K562 (cell line): ENCODE measurements at regions not wholly inside any gene's neighbourhood (a gene's known extent, or its start where the extent isn't known, plus 50 kb on each side); places are given as distances from the start of the nearest gene placed in this dataset.

ENCODE experiments used
- ATAC-seq: fragments of 200-7000 bp; cut with Tn5 transposase; 3 replicates; pipeline ENCODE4 v1.9.1; 2020; ENCODE audit warnings: moderate library complexity
- BruUV-seq: library from RNA; stranded (reverse); fragments of 400-500 nt; replicated peaks from 2 replicates; lab custom pipeline; 2021; lab: Mats Ljungman, UMichigan
- CTCF ChIA-PET: fragments of 300-600 bp; formaldehyde crosslinking; extraction: SDS; loops from one replicate; lab custom pipeline; 2021; ENCODE audit warnings: low intra/inter-chr PET ratio; lab: Yijun Ruan, JAX
- POLR2A ChIA-PET: fragments of 300-600, 350-650 bp; sonication (Branson Sonifier 250); formaldehyde crosslinking; extraction: SDS; loops from one replicate; lab custom pipeline; 2021; ENCODE audit warnings: antibody characterized with exemption, inconsistent platforms; lab: Yijun Ruan, JAX
- DNase-seq, 4 experiments: peaks; one replicate each; pipeline versions ENCODE4 v3.0.0 to v3.0.0-alpha.2; 2011 to 2018; ENCODE audit warnings: low spot score in 3 of 4, mixed read lengths in 3 of 4; ENCODE audit errors: extremely low read depth in 1 of 4
- FAIRE-seq: peaks from 2 replicates; lab custom pipeline; 2011; peaks lifted over from hg19 to GRCh38; lab: Jason Lieb, UNC
- H2AFZ ChIP-seq: 2 replicates; pipeline ENCODE4 v1.6.0; 2011; ENCODE audit warnings: low read depth, low read length, control low read depth, inconsistent platforms
- H3K27ac ChIP-seq: fragments of 200-600 bp; 3 replicates; pipeline ENCODE4 v1.8.0; 2011; ENCODE audit warnings: low read depth, mild to moderate bottlenecking, control low read depth, inconsistent platforms, low read length, moderate library complexity, mixed read lengths; ENCODE audit errors: extremely low read depth
- H3K27me3 ChIP-seq, 2 experiments: fragments of 300-600 bp in 1 of 2; 2 replicates in 1 of 2; 3 replicates in 1 of 2; pipeline versions ENCODE4 v1.6.0 to v1.8.0; 2011; ENCODE audit warnings: inconsistent platforms in 2 of 2, low read length in 2 of 2, mild to moderate bottlenecking in 1 of 2, mixed read lengths in 1 of 2, moderate library complexity in 1 of 2; ENCODE audit not compliant: control insufficient read depth in 2 of 2, insufficient read depth in 2 of 2
- H3K36me3 ChIP-seq: fragments of 300-600 bp; 3 replicates; pipeline ENCODE4 v1.8.0; 2011; ENCODE audit warnings: mild to moderate bottlenecking, low read length, inconsistent platforms; ENCODE audit not compliant: control insufficient read depth, insufficient read depth
- H3K4me1 ChIP-seq, 2 experiments: fragments of 200-600 bp in 1 of 2; replicated peaks in 1 of 2; 2 replicates in 1 of 2; 3 replicates in 1 of 2; pipeline versions ENCODE4 v1.5.1 to v1.8.0; 2011; ENCODE audit warnings: inconsistent platforms in 2 of 2, low read length in 2 of 2, mild to moderate bottlenecking in 1 of 2, mixed read lengths in 1 of 2, moderate library complexity in 1 of 2; ENCODE audit not compliant: control insufficient read depth in 2 of 2, insufficient read depth in 2 of 2
- H3K4me2 ChIP-seq: 2 replicates; pipeline ENCODE4 v1.6.1; 2011; ENCODE audit warnings: low read length, control low read depth, inconsistent platforms, mixed read lengths; ENCODE audit not compliant: insufficient read depth
- H3K4me3 ChIP-seq: fragments of 200-600 bp; sonication (generic), shearing (Covaris generic); 2 replicates; pipeline ENCODE4 v1.5.1; 2016; ENCODE audit warnings: control low read depth, inconsistent platforms
- H3K79me2 ChIP-seq: fragments of 200-600 bp; 3 replicates; pipeline ENCODE4 v1.8.0; 2011; ENCODE audit warnings: low read length, inconsistent platforms; ENCODE audit not compliant: control insufficient read depth, insufficient read depth
- H3K9ac ChIP-seq, 2 experiments: 2 replicates each; pipeline versions ENCODE4 v1.6.0 to v1.6.1; 2011; ENCODE audit warnings: low read depth in 2 of 2, low read length in 2 of 2, control low read depth in 1 of 2, inconsistent platforms in 1 of 2, mild to moderate bottlenecking in 1 of 2, mixed read lengths in 1 of 2; ENCODE audit not compliant: insufficient read depth in 1 of 2
- H3K9me1 ChIP-seq: one replicate; pipeline ENCODE4 v1.6.0; 2011; ENCODE audit warnings: inconsistent platforms, mild to moderate bottlenecking, low read length, moderate library complexity; ENCODE audit not compliant: control insufficient read depth, insufficient read depth
- H3K9me3 ChIP-seq: replicated peaks from 2 replicates; pipeline ENCODE4 v1.5.1; 2011; ENCODE audit warnings: low read depth, low read length, inconsistent platforms; ENCODE audit not compliant: control insufficient read depth, insufficient read depth
- H4K20me1 ChIP-seq: replicated peaks from 2 replicates; pipeline ENCODE4 v1.6.1; 2011; ENCODE audit warnings: low read length, inconsistent platforms, mixed read lengths; ENCODE audit not compliant: control insufficient read depth, insufficient read depth
- CHD4 ChIP-seq: fragments of 200-600 bp; sonication (generic); IDR thresholded peaks from 3 replicates; pipeline ENCODE4 v1.6.1; 2012; ENCODE audit warnings: low read depth, mild to moderate bottlenecking, mixed read lengths, low read length, inconsistent platforms; ENCODE audit not compliant: insufficient read depth, insufficient replicate concordance, poor library complexity, severe bottlenecking
- SPI1 ChIP-seq: IDR thresholded peaks from 2 replicates; pipeline ENCODE4 v1.6.1; 2011; ENCODE audit warnings: low read depth, low read length, control low read depth, borderline replicate concordance
- SRSF3 ChIP-seq: fragments of 200-400 bp; formaldehyde crosslinking; IDR thresholded peaks from 2 replicates; pipeline ENCODE4 v1.6.1; 2016; ENCODE audit warnings: mild to moderate bottlenecking, low read length, moderate library complexity; ENCODE audit not compliant: insufficient read depth
- U2AF1 ChIP-seq: fragments of 200-400 bp; formaldehyde crosslinking; optimal IDR thresholded peaks from 2 replicates; pipeline ENCODE3; 2017; ENCODE audit warnings: mild to moderate bottlenecking, low read depth, low read length, moderate library complexity
- WGBS: fragments of 100-300 bp; shearing (Covaris generic); methylation state at CpG from one replicate; pipeline ENCODE4 v1.1.6; 2016; ENCODE audit warnings: low coverage, mixed read lengths; ENCODE audit not compliant: insufficient coverage; ENCODE audit errors: missing lambda C conversion rate; 5-methylcytosine and 5-hydroxymethylcytosine counted together
- in situ Hi-C: fragments of 300-500 bp; cut with MboI; formaldehyde crosslinking; loops from 4 replicates; pipeline ENCODE4 v1.15.0; 2018; ENCODE audit warnings: inconsistent platforms, mixed read lengths
- intact Hi-C: fragments of 100-400 bp; cut with micrococcal nuclease; formaldehyde crosslinking; loops from 2 replicates; pipeline ENCODE4 v1.14.2; 2022
- TF ChIP-seq, protein P1 (sequence below): fragments of 450-650 bp; formaldehyde crosslinking; IDR thresholded peaks from 2 replicates; pipeline ENCODE4 v1.4.0; 2020; ENCODE audit warnings: mild to moderate bottlenecking, moderate library complexity
- TF ChIP-seq, protein P2 (sequence below): fragments of 200-600 bp; sonication (generic); IDR thresholded peaks from one replicate; pipeline ENCODE4 v1.6.1; 2012; ENCODE audit warnings: mild to moderate bottlenecking, low read depth, low read length, inconsistent platforms

DNA sequence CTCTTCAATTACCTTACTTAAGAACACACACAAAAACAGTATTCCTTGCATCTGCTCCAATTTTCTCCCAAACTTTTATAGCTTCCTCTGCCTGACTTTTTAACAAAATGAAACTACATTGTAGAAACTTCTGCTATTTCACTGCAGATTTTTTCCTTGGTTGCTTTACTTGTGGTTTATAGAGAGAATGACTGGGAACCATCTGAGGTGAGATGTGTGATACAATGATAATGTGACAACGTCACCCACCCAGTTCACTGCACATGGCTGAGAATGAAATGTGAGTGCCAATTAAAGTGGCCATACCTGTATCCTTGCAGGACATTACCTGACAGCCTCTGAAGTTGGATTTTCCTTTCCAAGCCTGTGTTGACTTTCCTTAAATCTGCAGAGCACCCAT lies 258.4 kb downstream of the CD83 start:
- POLR2A ChIA-PET, result no interaction called here
- DNase-seq, result no peak
- TF ChIP-seq SPI1 (no peak), U2AF1 (no peak), CHD4 (no peak), SRSF3 (no peak)
- TF ChIP-seq, protein P1, sequence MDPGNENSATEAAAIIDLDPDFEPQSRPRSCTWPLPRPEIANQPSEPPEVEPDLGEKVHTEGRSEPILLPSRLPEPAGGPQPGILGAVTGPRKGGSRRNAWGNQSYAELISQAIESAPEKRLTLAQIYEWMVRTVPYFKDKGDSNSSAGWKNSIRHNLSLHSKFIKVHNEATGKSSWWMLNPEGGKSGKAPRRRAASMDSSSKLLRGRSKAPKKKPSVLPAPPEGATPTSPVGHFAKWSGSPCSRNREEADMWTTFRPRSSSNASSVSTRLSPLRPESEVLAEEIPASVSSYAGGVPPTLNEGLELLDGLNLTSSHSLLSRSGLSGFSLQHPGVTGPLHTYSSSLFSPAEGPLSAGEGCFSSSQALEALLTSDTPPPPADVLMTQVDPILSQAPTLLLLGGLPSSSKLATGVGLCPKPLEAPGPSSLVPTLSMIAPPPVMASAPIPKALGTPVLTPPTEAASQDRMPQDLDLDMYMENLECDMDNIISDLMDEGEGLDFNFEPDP (CRISPR knock-in tag), result no peak
- TF ChIP-seq, protein P2, sequence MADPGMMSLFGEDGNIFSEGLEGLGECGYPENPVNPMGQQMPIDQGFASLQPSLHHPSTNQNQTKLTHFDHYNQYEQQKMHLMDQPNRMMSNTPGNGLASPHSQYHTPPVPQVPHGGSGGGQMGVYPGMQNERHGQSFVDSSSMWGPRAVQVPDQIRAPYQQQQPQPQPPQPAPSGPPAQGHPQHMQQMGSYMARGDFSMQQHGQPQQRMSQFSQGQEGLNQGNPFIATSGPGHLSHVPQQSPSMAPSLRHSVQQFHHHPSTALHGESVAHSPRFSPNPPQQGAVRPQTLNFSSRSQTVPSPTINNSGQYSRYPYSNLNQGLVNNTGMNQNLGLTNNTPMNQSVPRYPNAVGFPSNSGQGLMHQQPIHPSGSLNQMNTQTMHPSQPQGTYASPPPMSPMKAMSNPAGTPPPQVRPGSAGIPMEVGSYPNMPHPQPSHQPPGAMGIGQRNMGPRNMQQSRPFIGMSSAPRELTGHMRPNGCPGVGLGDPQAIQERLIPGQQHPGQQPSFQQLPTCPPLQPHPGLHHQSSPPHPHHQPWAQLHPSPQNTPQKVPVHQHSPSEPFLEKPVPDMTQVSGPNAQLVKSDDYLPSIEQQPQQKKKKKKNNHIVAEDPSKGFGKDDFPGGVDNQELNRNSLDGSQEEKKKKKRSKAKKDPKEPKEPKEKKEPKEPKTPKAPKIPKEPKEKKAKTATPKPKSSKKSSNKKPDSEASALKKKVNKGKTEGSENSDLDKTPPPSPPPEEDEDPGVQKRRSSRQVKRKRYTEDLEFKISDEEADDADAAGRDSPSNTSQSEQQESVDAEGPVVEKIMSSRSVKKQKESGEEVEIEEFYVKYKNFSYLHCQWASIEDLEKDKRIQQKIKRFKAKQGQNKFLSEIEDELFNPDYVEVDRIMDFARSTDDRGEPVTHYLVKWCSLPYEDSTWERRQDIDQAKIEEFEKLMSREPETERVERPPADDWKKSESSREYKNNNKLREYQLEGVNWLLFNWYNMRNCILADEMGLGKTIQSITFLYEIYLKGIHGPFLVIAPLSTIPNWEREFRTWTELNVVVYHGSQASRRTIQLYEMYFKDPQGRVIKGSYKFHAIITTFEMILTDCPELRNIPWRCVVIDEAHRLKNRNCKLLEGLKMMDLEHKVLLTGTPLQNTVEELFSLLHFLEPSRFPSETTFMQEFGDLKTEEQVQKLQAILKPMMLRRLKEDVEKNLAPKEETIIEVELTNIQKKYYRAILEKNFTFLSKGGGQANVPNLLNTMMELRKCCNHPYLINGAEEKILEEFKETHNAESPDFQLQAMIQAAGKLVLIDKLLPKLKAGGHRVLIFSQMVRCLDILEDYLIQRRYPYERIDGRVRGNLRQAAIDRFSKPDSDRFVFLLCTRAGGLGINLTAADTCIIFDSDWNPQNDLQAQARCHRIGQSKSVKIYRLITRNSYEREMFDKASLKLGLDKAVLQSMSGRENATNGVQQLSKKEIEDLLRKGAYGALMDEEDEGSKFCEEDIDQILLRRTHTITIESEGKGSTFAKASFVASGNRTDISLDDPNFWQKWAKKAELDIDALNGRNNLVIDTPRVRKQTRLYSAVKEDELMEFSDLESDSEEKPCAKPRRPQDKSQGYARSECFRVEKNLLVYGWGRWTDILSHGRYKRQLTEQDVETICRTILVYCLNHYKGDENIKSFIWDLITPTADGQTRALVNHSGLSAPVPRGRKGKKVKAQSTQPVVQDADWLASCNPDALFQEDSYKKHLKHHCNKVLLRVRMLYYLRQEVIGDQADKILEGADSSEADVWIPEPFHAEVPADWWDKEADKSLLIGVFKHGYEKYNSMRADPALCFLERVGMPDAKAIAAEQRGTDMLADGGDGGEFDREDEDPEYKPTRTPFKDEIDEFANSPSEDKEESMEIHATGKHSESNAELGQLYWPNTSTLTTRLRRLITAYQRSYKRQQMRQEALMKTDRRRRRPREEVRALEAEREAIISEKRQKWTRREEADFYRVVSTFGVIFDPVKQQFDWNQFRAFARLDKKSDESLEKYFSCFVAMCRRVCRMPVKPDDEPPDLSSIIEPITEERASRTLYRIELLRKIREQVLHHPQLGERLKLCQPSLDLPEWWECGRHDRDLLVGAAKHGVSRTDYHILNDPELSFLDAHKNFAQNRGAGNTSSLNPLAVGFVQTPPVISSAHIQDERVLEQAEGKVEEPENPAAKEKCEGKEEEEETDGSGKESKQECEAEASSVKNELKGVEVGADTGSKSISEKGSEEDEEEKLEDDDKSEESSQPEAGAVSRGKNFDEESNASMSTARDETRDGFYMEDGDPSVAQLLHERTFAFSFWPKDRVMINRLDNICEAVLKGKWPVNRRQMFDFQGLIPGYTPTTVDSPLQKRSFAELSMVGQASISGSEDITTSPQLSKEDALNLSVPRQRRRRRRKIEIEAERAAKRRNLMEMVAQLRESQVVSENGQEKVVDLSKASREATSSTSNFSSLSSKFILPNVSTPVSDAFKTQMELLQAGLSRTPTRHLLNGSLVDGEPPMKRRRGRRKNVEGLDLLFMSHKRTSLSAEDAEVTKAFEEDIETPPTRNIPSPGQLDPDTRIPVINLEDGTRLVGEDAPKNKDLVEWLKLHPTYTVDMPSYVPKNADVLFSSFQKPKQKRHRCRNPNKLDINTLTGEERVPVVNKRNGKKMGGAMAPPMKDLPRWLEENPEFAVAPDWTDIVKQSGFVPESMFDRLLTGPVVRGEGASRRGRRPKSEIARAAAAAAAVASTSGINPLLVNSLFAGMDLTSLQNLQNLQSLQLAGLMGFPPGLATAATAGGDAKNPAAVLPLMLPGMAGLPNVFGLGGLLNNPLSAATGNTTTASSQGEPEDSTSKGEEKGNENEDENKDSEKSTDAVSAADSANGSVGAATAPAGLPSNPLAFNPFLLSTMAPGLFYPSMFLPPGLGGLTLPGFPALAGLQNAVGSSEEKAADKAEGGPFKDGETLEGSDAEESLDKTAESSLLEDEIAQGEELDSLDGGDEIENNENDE, result no peak

More for the DNA sequence above, 258.4 kb downstream of the CD83 start:
- no TSS peak for BruUV-seq
- Histone ChIP-seq H3K4me3 (no peak overlapping the region), H3K4me2 (no peak overlapping the region), H3K27me3 (peaks cover 6 to 30% of the 10 kb centered on the region in 2 experiments; a peak in 4 of 5 replicates), H3K36me3 (no peaks in the 10 kb centered on the region), H3K9me1 (no peaks in the 10 kb centered on the region), H4K20me1 (no peaks in the 10 kb centered on the region), H3K9ac (no peak overlapping the region), H3K27ac (no peak overlapping the region), H3K79me2 (no peaks in the 10 kb centered on the region), H2AFZ (no peak overlapping the region), H3K9me3 (no peaks in the 10 kb centered on the region), H3K4me1 (no peaks in the 10 kb centered on the region)
- in situ Hi-C loops, result no loop called here
- intact Hi-C loops, result no loop called here
- ATAC-seq (no peak), FAIRE-seq (no peak)
- WGBS, result 0% methylated on average over 1 of the region's 1 CpG
- CTCF ChIA-PET, result interaction anchor here (0.6 kb wide), 1 partner anchor 477 kb away, joined by 5 read pairs; no protein-coding TSS in a partner anchor
